Neural progenitor cell (in vitro differentiated cells): ENCODE measurements at regions not wholly inside any gene's neighbourhood (a gene's known extent, or its start where the extent isn't known, plus 50 kb on each side); places are given as distances from the start of the nearest gene placed in this dataset.

Experiments used
- EZH2 ChIP-seq: fragments of 200-600 bp; sonication (generic); IDR thresholded peaks from 2 replicates; pipeline ENCODE4 v1.6.1; 2017; ENCODE audit warnings: antibody characterized with exemption, mild to moderate bottlenecking, moderate library complexity
- EZH2phosphoT487 ChIP-seq: fragments of 200-600 bp; sonication (generic); IDR thresholded peaks from 2 replicates; pipeline ENCODE4 v1.6.1; 2017; ENCODE audit warnings: antibody characterized with exemption
- TF ChIP-seq, protein P1 (sequence below): fragments of 200-600 bp; sonication (generic); IDR thresholded peaks from 2 replicates; pipeline ENCODE4 v1.5.1; 2017; ENCODE audit warnings: antibody characterized with exemption, mild to moderate bottlenecking

DNA sequence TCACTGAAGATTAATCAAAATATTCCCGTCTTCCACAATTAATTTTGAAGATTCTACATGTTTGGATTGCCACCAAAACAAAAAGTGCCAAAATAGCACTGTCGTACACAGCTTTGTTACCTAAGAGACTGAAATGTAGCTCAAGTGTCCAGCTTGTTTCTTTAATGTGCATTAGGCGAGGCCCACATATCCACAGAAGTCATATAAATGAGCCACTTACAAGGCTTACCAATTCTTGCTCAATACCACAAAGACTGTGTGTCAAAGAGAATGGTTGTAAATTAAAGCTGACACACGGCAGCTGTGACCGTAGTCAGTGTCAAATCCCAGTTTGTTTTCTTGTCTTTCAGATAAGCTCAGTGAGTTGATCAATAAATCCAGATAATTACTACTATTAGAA lies 639.4 kb upstream of the TBL1XR1 start:
- TF ChIP-seq EZH2 = no peak
- TF ChIP-seq, protein P1, sequence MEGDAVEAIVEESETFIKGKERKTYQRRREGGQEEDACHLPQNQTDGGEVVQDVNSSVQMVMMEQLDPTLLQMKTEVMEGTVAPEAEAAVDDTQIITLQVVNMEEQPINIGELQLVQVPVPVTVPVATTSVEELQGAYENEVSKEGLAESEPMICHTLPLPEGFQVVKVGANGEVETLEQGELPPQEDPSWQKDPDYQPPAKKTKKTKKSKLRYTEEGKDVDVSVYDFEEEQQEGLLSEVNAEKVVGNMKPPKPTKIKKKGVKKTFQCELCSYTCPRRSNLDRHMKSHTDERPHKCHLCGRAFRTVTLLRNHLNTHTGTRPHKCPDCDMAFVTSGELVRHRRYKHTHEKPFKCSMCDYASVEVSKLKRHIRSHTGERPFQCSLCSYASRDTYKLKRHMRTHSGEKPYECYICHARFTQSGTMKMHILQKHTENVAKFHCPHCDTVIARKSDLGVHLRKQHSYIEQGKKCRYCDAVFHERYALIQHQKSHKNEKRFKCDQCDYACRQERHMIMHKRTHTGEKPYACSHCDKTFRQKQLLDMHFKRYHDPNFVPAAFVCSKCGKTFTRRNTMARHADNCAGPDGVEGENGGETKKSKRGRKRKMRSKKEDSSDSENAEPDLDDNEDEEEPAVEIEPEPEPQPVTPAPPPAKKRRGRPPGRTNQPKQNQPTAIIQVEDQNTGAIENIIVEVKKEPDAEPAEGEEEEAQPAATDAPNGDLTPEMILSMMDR = no peak
- no peak for TF ChIP-seq EZH2phosphoT487
